Chondrocyte (in vitro differentiated cells): ENCODE measurements at regions not wholly inside any gene's neighbourhood (a gene's known extent, or its start where the extent isn't known, plus 50 kb on each side); places are given as distances from the start of the nearest gene placed in this dataset.

Source experiments
- DNase-seq: peaks from one replicate; pipeline ENCODE4 v3.0.0; 2021; ENCODE audit warnings: mixed read lengths, low spot score
- H3K27ac Mint-ChIP-seq: one replicate; pipeline ENCODE4 v1.8.0; 2021; ENCODE audit warnings: mild to moderate bottlenecking, moderate library complexity, mixed read lengths; ENCODE audit not compliant: unreplicated experiment
- H3K27me3 Mint-ChIP-seq: 2 replicates; pipeline ENCODE4 v1.8.0; 2021; ENCODE audit warnings: low read depth, mixed read lengths
- H3K36me3 Mint-ChIP-seq: 2 replicates; pipeline ENCODE4 v1.8.0; 2021; ENCODE audit warnings: low read depth, mixed read lengths
- H3K4me1 Mint-ChIP-seq: 2 replicates; pipeline ENCODE4 v1.8.0; 2021; ENCODE audit warnings: low read depth, mild to moderate bottlenecking, mixed read lengths
- H3K4me3 Mint-ChIP-seq: one replicate; pipeline ENCODE4 v1.8.0; 2021; ENCODE audit warnings: mild to moderate bottlenecking, moderate library complexity, mixed read lengths; ENCODE audit not compliant: unreplicated experiment
- H3K9me3 Mint-ChIP-seq: 2 replicates; pipeline ENCODE4 v1.8.0; 2021; ENCODE audit warnings: low read depth, mixed read lengths
- CTCF ChIP-seq: fragments of 200-600 bp; sonication (generic); IDR thresholded peaks from 2 replicates; pipeline ENCODE4 v1.5.0; 2021; ENCODE audit warnings: antibody characterized with exemption, mild to moderate bottlenecking, moderate library complexity

GRCh38 chr5:23216345-23216744 is 291.1 kb upstream of the PRDM9 start:
- no peak for DNase-seq
- Mint-ChIP-seq H3K9me3 (no peaks in the 10 kb centered on the region), H3K4me3 (no peak overlapping the region), H3K4me1 (no peaks in the 10 kb centered on the region), H3K27ac (no peak overlapping the region), H3K27me3 (no peaks in the 10 kb centered on the region), H3K36me3 (no peaks in the 10 kb centered on the region)
- no peak for TF ChIP-seq CTCF

- Mint-ChIP-seq H3K27me3 (peaks cover 2% of the 10 kb centered on the region), H3K9me3 (no peaks in the 10 kb centered on the region), H3K4me1 (no peaks in the 10 kb centered on the region), H3K27ac (no peak overlapping the region), H3K36me3 (no peaks in the 10 kb centered on the region), H3K4me3 (no peak overlapping the region)
- peak; percentile 84 for TF ChIP-seq CTCF
- DNase-seq: no peak
Observed at GRCh38 chr5:23208959-23209431, 298.4 kb upstream of the PRDM9 start.

GRCh38 chr5:23204111-23204510 is 303.3 kb upstream of the PRDM9 start:
- Mint-ChIP-seq H3K36me3 (no peaks in the 10 kb centered on the region), H3K9me3 (peaks cover 13% of the 10 kb centered on the region), H3K4me1 (no peaks in the 10 kb centered on the region), H3K27me3 (peaks cover 2% of the 10 kb centered on the region), H3K4me3 (no peak overlapping the region), H3K27ac (no peak overlapping the region)
- no peak for TF ChIP-seq CTCF
- DNase-seq: no peak

- Mint-ChIP-seq H3K9me3 (peaks cover 3% of the 10 kb centered on the region), H3K36me3 (no peaks in the 10 kb centered on the region), H3K4me3 (no peak overlapping the region), H3K4me1 (no peaks in the 10 kb centered on the region), H3K27ac (no peak overlapping the region), H3K27me3 (no peaks in the 10 kb centered on the region)
- no peak for DNase-seq
- no peak for TF ChIP-seq CTCF
Observed at GRCh38 chr5:23169660-23170416, 316.7 kb upstream of the CDH12 start.

GRCh38 chr5:23164971-23165370 is 311.8 kb upstream of the CDH12 start:
- no peak for TF ChIP-seq CTCF
- DNase-seq: no peak
- H3K4me3 Mint-ChIP-seq: no peak overlapping the region

More at GRCh38 chr5:23164971-23165370, 311.8 kb upstream of the CDH12 start:
- Mint-ChIP-seq H3K9me3 (no peaks in the 10 kb centered on the region), H3K27ac (no peak overlapping the region), H3K4me1 (no peaks in the 10 kb centered on the region), H3K27me3 (peaks cover 4% of the 10 kb centered on the region), H3K36me3 (no peaks in the 10 kb centered on the region)
